Smooth muscle cell (in vitro differentiated cells): ENCODE measurements at regions not wholly inside any gene's neighbourhood (a gene's known extent, or its start where the extent isn't known, plus 50 kb on each side); places are given as distances from the start of the nearest gene placed in this dataset.

ENCODE experiments used
- DNase-seq: peaks from one replicate; lab custom pipeline; 2025; ENCODE audit not compliant: unreplicated experiment; lab: John Stamatoyannopoulos, UW
- H2AFZ ChIP-seq: fragments of 200-600 bp; sonication (generic); 2 replicates; pipeline ENCODE4 v1.6.0; 2016; ENCODE audit warnings: antibody characterized with exemption, low read depth, mild to moderate bottlenecking
- H3F3A ChIP-seq: fragments of 200-600 bp; sonication (generic); 2 replicates; pipeline ENCODE4 v1.6.0; 2017; ENCODE audit warnings: antibody characterized with exemption, low read depth
- H3K27ac ChIP-seq: fragments of 200-600 bp; sonication (generic); 2 replicates; pipeline ENCODE4 v1.5.1; 2016; ENCODE audit warnings: low read depth, mild to moderate bottlenecking
- H3K27me3 ChIP-seq: fragments of 200-600 bp; sonication (generic); 2 replicates; pipeline ENCODE4 v1.6.1; 2016; ENCODE audit warnings: low read depth, mild to moderate bottlenecking
- H3K36me3 ChIP-seq: fragments of 200-600 bp; sonication (generic); 2 replicates; pipeline ENCODE4 v1.5.1; 2016; ENCODE audit warnings: low read depth
- H3K4me1 ChIP-seq: fragments of 200-600 bp; sonication (generic); 2 replicates; pipeline ENCODE4 v1.5.1; 2016; ENCODE audit warnings: low read depth
- H3K4me2 ChIP-seq: fragments of 200-600 bp; sonication (generic); 2 replicates; pipeline ENCODE4 v1.6.0; 2016; ENCODE audit warnings: mild to moderate bottlenecking
- H3K4me3 ChIP-seq: fragments of 200-600 bp; sonication (generic); 2 replicates; pipeline ENCODE4 v1.5.1; 2016; ENCODE audit warnings: mild to moderate bottlenecking
- H3K79me2 ChIP-seq: fragments of 200-600 bp; sonication (generic); 2 replicates; pipeline ENCODE4 v1.6.0; 2016; ENCODE audit warnings: low read depth, mild to moderate bottlenecking
- H3K9ac ChIP-seq: fragments of 200-600 bp; sonication (generic); 2 replicates; pipeline ENCODE4 v1.6.0; 2016; ENCODE audit warnings: low read depth
- H3K9me3 ChIP-seq: fragments of 200-600 bp; sonication (generic); replicated peaks from 2 replicates; pipeline ENCODE4 v1.5.1; 2016; ENCODE audit warnings: low read depth
- H4K20me1 ChIP-seq: fragments of 200-600 bp; sonication (generic); 2 replicates; pipeline ENCODE4 v1.6.0; 2016; ENCODE audit warnings: low read depth
- WGBS: methylation state at CpG from one replicate; pipeline ENCODE4 v1.1.7; 2016; ENCODE audit warnings: low lambda C conversion rate; 5-methylcytosine and 5-hydroxymethylcytosine counted together
- TF ChIP-seq, protein P1 (sequence below): fragments of 200-600 bp; sonication (generic); IDR thresholded peaks from 2 replicates; pipeline ENCODE4 v1.5.1; 2017; ENCODE audit warnings: borderline replicate concordance, mild to moderate bottlenecking, antibody characterized with exemption; ENCODE audit not compliant: insufficient read depth, poor library complexity, severe bottlenecking

DNA sequence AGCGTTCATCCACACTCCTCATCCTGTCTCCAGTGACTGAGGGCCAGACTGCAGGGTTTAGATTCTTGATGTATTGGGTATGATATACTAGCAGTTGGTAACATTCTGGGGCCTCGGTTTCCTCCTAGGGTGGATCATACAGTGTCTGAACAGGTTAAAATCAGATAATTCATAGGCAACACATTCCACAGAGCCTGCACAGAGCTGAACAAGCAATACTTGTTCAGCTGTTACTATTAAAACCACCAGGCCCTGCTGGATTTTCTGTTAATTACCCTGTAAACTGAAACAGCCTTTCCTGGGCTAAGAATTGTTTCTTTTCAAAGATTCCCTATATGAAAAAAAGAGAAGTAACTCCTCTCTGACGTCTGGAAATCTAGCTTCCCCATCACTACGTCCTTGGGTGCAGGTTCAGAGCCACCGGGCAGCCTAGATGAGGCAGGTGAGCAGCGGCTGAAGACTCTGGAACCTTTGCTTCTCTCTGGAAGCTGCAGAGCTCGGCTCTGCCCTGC lies 1313.5 kb upstream of the WWC1 start:
- Histone ChIP-seq H3K79me2 (no peaks in the 10 kb centered on the region), H3K4me3 (peak overlapping the region; percentile 50), H3K4me2 (peak overlapping the region; percentile 90), H3K27ac (no peak overlapping the region), H3F3A (no peaks in the 10 kb centered on the region), H3K27me3 (peaks cover 22% of the 10 kb centered on the region), H3K9me3 (no peaks in the 10 kb centered on the region), H3K4me1 (peaks cover 11% of the 10 kb centered on the region), H4K20me1 (no peaks in the 10 kb centered on the region), H3K9ac (no peak overlapping the region), H2AFZ (peak overlapping the region; percentile 69), H3K36me3 (no peaks in the 10 kb centered on the region)
- DNase-seq = no peak
- TF ChIP-seq, protein P1, sequence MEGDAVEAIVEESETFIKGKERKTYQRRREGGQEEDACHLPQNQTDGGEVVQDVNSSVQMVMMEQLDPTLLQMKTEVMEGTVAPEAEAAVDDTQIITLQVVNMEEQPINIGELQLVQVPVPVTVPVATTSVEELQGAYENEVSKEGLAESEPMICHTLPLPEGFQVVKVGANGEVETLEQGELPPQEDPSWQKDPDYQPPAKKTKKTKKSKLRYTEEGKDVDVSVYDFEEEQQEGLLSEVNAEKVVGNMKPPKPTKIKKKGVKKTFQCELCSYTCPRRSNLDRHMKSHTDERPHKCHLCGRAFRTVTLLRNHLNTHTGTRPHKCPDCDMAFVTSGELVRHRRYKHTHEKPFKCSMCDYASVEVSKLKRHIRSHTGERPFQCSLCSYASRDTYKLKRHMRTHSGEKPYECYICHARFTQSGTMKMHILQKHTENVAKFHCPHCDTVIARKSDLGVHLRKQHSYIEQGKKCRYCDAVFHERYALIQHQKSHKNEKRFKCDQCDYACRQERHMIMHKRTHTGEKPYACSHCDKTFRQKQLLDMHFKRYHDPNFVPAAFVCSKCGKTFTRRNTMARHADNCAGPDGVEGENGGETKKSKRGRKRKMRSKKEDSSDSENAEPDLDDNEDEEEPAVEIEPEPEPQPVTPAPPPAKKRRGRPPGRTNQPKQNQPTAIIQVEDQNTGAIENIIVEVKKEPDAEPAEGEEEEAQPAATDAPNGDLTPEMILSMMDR = no peak
- WGBS = 45% methylated on average over 7 of the region's 7 CpGs

DNA sequence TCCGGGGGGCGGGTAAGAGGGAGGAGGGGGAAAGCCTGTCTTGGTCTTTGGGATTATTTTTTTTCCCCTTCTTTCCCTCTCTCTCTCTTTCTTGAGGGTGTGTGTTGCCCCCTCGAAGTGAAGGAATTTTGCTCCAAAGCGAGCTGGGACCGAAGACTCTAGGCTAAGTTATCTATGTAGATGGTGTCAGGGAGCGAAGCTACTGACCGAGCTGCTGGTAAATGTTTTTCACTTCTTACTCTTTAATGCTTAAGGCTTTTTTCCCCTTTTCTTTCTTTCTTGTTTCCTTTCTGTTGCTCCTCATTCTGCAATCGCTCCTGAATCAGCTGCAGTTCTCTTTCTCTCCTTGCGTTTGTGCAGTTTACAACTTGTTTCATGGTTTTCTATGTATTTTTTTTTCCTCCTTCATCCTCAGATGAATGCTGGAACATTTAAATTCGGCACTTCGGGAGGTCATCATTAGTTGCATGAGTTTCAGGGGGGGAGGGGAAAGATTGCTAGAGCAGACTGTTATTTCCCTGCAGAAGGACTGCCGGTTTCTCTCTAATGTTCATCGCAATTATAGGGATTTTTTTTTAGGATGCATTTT lies 1312.0 kb upstream of the WWC1 start:
- peak overlapping the region; percentile 90 for H3K4me2 ChIP-seq
- DNase-seq = no peak
- no peak overlapping the region for H3K27ac ChIP-seq
- H3K4me1 ChIP-seq = peaks cover 11% of the 10 kb centered on the region
- TF ChIP-seq, protein P1 = no peak
- peaks cover 22% of the 10 kb centered on the region for H3K27me3 ChIP-seq
- H4K20me1 ChIP-seq = no peaks in the 10 kb centered on the region
- H3K9ac ChIP-seq = no peak overlapping the region
- no peaks in the 10 kb centered on the region for H3K79me2 ChIP-seq
- H3K36me3 ChIP-seq = no peaks in the 10 kb centered on the region
- H3K4me3 ChIP-seq = peak overlapping the region; percentile 50
- 5% methylated on average over 13 of the region's 13 CpGs for WGBS
- no peaks in the 10 kb centered on the region for H3F3A ChIP-seq
- peak overlapping the region; percentile 69 for H2AFZ ChIP-seq
- H3K9me3 ChIP-seq = no peaks in the 10 kb centered on the region

DNA sequence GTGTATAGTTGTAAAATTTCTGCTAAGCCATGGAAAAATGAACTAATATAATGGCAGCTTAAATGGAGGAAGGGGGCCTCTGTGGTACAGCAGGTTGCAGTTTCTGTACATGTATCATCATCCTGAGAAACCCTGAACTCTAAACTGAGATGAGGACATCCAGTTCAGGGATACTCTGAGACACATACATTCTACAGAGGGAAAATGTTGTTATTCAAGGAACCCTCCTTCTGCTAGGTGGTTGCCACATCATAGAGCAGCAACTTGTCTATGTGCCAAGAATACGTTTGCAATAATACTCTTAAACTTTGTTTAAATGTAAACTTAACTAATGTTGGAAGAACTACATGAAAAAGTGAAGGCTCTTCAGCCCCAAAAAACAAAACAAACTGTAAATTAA lies 1310.8 kb upstream of the WWC1 start:
- Histone ChIP-seq H3K27ac (no peak overlapping the region), H2AFZ (no peak overlapping the region), H3K9me3 (no peaks in the 10 kb centered on the region), H3K4me2 (no peak overlapping the region), H3K9ac (no peak overlapping the region), H3K79me2 (no peaks in the 10 kb centered on the region), H3K27me3 (peaks cover 22% of the 10 kb centered on the region), H3K4me3 (peak overlapping the region; percentile 50), H3F3A (no peaks in the 10 kb centered on the region), H4K20me1 (no peaks in the 10 kb centered on the region), H3K4me1 (peaks cover 11% of the 10 kb centered on the region), H3K36me3 (no peaks in the 10 kb centered on the region)
- 84% methylated on average over 1 of the region's 1 CpG for WGBS
- no peak for DNase-seq
- TF ChIP-seq, protein P1 = no peak

DNA sequence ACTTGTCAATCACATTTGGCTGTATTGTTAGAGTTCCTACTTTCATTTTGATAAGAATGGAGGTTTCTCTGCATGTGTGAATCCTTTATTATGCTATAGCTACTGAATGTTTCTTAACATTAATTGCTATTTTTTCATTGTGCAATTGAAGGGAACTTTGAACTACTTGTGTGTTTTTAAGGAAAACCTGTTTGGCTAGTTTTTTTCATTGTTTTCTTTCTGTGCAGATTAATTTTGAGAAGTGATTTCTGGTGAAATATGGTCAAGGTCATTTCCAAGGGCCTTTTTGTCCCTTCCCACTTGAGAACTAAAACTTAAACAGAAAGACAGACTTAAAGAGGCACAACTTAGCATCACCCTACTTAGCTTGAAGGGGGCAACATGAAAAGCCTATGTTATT lies 1309.2 kb upstream of the WWC1 start:
- H2AFZ ChIP-seq = no peak overlapping the region
- no peak overlapping the region for H3K4me2 ChIP-seq
- H4K20me1 ChIP-seq = no peaks in the 10 kb centered on the region
- peaks cover 11% of the 10 kb centered on the region for H3K4me1 ChIP-seq
- H3K9me3 ChIP-seq = no peaks in the 10 kb centered on the region
- no peak overlapping the region for H3K4me3 ChIP-seq
- H3K79me2 ChIP-seq = no peaks in the 10 kb centered on the region
- TF ChIP-seq, protein P1 = no peak
- peaks cover 22% of the 10 kb centered on the region for H3K27me3 ChIP-seq
- no peak for DNase-seq
- no peak overlapping the region for H3K9ac ChIP-seq
- H3F3A ChIP-seq = no peaks in the 10 kb centered on the region
- no peaks in the 10 kb centered on the region for H3K36me3 ChIP-seq
- no peak overlapping the region for H3K27ac ChIP-seq
